ENCODE measurements at regions not wholly inside any gene's neighbourhood (a gene's known extent, or its start where the extent isn't known, plus 50 kb on each side); places are given as distances from the start of the nearest gene placed in this dataset.

DNA sequence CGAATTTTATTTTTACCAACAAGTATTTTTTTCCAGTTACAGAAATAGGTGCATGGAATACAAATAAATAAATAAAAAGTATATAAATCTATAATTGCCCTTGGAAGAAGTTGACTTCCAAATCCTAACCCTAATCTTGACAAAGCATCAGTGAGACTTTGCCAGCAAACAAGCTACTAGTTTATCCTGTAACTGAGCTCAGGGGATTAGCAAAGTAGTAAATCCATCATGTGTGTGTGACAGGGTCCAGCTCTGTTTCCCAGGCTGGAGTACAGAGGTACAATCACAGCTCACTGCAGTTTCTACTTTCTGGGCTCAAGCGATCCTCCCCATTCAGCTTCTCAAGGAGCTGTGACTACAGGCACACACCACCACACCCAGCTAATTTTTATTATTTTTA lies 948.0 kb upstream of the CNTNAP5 start:
- no peak for DNase-seq (ENCODE audit: low read depth, low spot score)
- ChIA-PET CTCF (no interaction called here), POLR2A (no interaction called here)
- no peak overlapping the region for H3K27ac ChIP-seq (ENCODE audit: low read depth, low read length)
- H3K9me3 ChIP-seq (ENCODE audit: control insufficient read depth, insufficient read depth, low read length) = peaks cover 13% of the 10 kb centered on the region
- TF ChIP-seq, protein P1, sequence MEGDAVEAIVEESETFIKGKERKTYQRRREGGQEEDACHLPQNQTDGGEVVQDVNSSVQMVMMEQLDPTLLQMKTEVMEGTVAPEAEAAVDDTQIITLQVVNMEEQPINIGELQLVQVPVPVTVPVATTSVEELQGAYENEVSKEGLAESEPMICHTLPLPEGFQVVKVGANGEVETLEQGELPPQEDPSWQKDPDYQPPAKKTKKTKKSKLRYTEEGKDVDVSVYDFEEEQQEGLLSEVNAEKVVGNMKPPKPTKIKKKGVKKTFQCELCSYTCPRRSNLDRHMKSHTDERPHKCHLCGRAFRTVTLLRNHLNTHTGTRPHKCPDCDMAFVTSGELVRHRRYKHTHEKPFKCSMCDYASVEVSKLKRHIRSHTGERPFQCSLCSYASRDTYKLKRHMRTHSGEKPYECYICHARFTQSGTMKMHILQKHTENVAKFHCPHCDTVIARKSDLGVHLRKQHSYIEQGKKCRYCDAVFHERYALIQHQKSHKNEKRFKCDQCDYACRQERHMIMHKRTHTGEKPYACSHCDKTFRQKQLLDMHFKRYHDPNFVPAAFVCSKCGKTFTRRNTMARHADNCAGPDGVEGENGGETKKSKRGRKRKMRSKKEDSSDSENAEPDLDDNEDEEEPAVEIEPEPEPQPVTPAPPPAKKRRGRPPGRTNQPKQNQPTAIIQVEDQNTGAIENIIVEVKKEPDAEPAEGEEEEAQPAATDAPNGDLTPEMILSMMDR (IDR thresholded peaks at IDR 0.05; ENCODE audit: low read depth, low read length) = no peak
- H3K4me3 ChIP-seq (ENCODE audit: low read depth, low read length) = no peak overlapping the region
- no peaks in the 10 kb centered on the region for H3K27me3 ChIP-seq (ENCODE audit: control insufficient read depth, insufficient read depth, low read length)

DNA sequence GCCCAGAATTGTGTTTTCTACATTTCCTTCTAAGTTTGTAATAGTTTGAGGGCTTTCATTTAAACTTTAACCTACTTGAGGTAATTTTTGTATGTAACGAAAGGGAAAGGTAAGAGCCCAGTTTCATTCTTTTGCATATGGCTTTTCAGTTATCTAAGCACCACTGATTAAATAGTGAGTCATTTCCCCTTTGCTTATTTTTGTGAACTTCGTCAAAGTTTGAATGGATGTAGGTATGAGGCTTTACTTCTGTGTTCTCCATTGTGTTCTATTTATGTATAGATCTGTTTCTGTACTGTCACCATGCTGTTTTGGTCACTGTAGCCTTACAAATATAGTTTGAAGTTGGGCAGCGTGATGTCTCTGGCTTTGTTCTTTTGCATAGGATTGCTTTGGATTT lies 944.8 kb upstream of the CNTNAP5 start:
- no peaks in the 10 kb centered on the region for H3K27me3 ChIP-seq (ENCODE audit: control insufficient read depth, insufficient read depth, low read length)
- no peak overlapping the region for H3K27ac ChIP-seq (ENCODE audit: low read depth, low read length)
- H3K9me3 ChIP-seq (ENCODE audit: control insufficient read depth, insufficient read depth, low read length) = peaks cover 8% of the 10 kb centered on the region; the same call in 1 of the 2 replicates
- CTCF ChIA-PET = no interaction called here
- H3K4me3 ChIP-seq (ENCODE audit: low read depth, low read length) = no peak overlapping the region
- no peak for DNase-seq (ENCODE audit: low read depth, low spot score)
- POLR2A ChIA-PET = no interaction called here
- TF ChIP-seq, protein P1 (IDR thresholded peaks at IDR 0.05; ENCODE audit: low read depth, low read length) = no peak

DNA sequence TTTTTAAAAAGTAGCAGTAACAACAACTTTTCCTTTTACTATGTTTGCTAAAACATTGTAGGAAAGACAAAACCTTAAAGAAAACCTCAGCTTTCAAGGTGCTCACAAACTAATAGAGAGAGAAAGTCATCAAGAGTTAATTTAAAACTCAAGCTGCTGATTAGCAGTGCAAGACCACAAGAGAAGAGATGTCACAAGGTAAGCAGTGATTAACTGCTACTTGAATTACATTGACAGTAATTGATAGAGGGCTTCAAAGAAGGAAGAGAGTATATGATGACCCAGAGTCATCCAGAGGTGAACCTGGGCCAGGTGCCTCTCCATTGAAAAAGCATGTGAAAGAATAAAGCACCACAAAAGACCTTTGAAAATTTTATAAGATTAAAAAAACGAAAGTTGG lies 939.6 kb upstream of the CNTNAP5 start:
- no peak for DNase-seq (ENCODE audit: low read depth, low spot score)
- ChIA-PET CTCF (no interaction called here), POLR2A (no interaction called here)
- TF ChIP-seq, protein P1 (IDR thresholded peaks at IDR 0.05; ENCODE audit: low read depth, low read length) = no peak
- no peaks in the 10 kb centered on the region for H3K27me3 ChIP-seq (ENCODE audit: control insufficient read depth, insufficient read depth, low read length)
- H3K4me3 ChIP-seq (ENCODE audit: low read depth, low read length) = no peak overlapping the region
- peaks cover 7% of the 10 kb centered on the region; the same call in 1 of the 2 replicates for H3K9me3 ChIP-seq (ENCODE audit: control insufficient read depth, insufficient read depth, low read length)
- no peak overlapping the region for H3K27ac ChIP-seq (ENCODE audit: low read depth, low read length)

DNA sequence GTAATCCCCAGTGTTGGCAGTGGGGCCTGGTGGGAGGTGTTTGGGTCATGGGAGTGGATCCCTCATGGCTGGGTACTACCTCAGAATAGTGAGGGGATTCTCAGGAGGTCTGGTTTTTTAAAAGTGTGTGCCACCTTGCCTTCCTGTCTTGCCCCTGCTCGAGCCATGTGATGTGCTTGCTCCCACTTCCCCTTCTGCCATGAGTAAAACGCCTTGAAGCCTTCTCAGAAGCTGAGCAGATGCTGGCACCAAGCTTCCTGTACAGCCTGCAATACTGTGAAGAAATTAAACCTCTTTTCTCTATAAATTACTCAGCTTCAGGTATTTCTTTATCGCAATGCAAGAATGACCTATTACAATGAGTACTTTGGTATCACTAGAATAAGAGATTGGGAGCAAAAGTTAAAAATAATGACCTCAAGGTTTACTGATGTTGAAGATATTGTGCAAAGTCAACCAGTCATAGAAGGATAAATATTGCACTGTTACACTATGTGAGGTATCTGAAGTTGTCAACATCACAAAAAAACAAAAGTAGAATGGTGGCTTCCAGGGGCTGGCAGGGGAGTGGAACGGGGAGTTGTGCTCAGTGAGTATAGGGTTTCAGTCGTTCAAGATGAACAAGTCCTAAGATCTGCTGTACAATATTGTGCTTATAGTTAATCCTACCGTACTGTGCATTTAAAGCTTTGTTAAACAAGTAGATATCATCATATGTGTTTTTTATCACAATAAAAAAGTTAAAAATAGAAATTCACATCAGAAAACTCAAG lies 938.3 kb upstream of the CNTNAP5 start:
- TF ChIP-seq, protein P1 (IDR thresholded peaks at IDR 0.05; ENCODE audit: low read depth, low read length) = no peak
- CTCF ChIA-PET = no interaction called here
- H3K27ac ChIP-seq (ENCODE audit: low read depth, low read length) = no peak overlapping the region
- H3K4me3 ChIP-seq (ENCODE audit: low read depth, low read length) = no peak overlapping the region
- POLR2A ChIA-PET = no interaction called here
- H3K9me3 ChIP-seq (ENCODE audit: control insufficient read depth, insufficient read depth, low read length) = peaks cover 3% of the 10 kb centered on the region; the same call in 1 of the 2 replicates
- no peaks in the 10 kb centered on the region for H3K27me3 ChIP-seq (ENCODE audit: control insufficient read depth, insufficient read depth, low read length)
- no peak for DNase-seq (ENCODE audit: low read depth, low spot score)

DNA sequence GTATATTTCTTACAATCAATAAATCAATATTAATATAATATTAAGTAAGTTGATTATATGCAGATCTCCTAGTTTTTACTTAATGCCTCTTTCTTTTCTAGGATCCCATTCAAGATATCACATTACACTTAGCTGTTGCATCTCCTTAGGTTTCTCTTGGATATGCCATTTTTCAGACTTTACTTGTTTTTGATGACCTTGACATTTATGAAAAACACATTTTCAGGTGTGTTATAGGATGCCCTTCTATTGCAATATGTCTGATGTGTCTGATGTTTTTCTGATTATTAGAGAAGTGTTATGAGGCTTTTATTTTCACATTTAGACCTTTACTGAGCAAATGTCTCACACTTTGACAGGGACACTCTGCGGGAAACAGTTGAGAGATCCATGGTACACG lies 933.6 kb upstream of the CNTNAP5 start:
- no peak overlapping the region for H3K27ac ChIP-seq (ENCODE audit: low read depth, low read length)
- TF ChIP-seq, protein P1 (IDR thresholded peaks at IDR 0.05; ENCODE audit: low read depth, low read length) = no peak
- POLR2A ChIA-PET = no interaction called here
- no peak overlapping the region for H3K4me3 ChIP-seq (ENCODE audit: low read depth, low read length)
- no peak for DNase-seq (ENCODE audit: low read depth, low spot score)
- H3K27me3 ChIP-seq (ENCODE audit: control insufficient read depth, insufficient read depth, low read length) = no peaks in the 10 kb centered on the region
- peaks cover 7% of the 10 kb centered on the region for H3K9me3 ChIP-seq (ENCODE audit: control insufficient read depth, insufficient read depth, low read length)
- CTCF ChIA-PET = no interaction called here
